ENCODE measurements at regions not wholly inside any gene's neighbourhood (a gene's known extent, or its start where the extent isn't known, plus 50 kb on each side); places are given as distances from the start of the nearest gene placed in this dataset.

GRCh38 chrX:65866773-65867172, 173.1 kb downstream of the VSIG4 start:
- intact Hi-C loops (cut with micrococcal nuclease) = no loop called here
- Histone ChIP-seq H3K79me2 (ENCODE audit: insufficient read depth, low read length) (no peaks in the 10 kb centered on the region), H3K27ac (ENCODE audit: low read depth, low read length) (no peak overlapping the region), H3K27me3 (ENCODE audit: insufficient read depth, low read length) (no peaks in the 10 kb centered on the region), H3K4me3 (replicated peaks in 1 of 2; ENCODE audit: low read depth in 1 of 2, low read length in 2 of 2) (no peak overlapping the region), H2AFZ (ENCODE audit: low read depth, low read length, poor library complexity, severe bottlenecking) (no peak overlapping the region), H3K4me2 (ENCODE audit: low read length) (no peak overlapping the region), H3K9ac (ENCODE audit: low read length) (no peak overlapping the region), H3K9me2 (ENCODE audit: insufficient read depth) (no peaks in the 10 kb centered on the region), H3K36me3 (ENCODE audit: control insufficient read depth in 1 of 2, insufficient read depth in 2 of 2, low read length in 2 of 2) (no peaks in the 10 kb centered on the region), H3K4me1 (ENCODE audit: control insufficient read depth in 1 of 2, insufficient read depth in 2 of 2, low read length in 2 of 2) (peaks cover 0 to 2% of the 10 kb centered on the region in 2 experiments; a peak in 2 of 4 replicates), H3K9me3 (ENCODE audit: control insufficient read depth in 1 of 2, insufficient read depth in 1 of 2, low read depth in 1 of 2, low read length in 2 of 2) (no peaks in the 10 kb centered on the region), H4K20me1 (ENCODE audit: insufficient read depth) (no peaks in the 10 kb centered on the region)
- RAD21 ChIA-PET (ENCODE audit: low non-redundant PET in 1 of 2, low total read pairs in 2 of 2, uncharacterized antibody in 2 of 2, unreplicated experiment in 2 of 2) = no interaction called here
- TF ChIP-seq ZBTB33 (IDR thresholded peaks at IDR 0.05; ENCODE audit: extremely low read depth, insufficient replicate concordance, low read length) (no peak), EGR1 (IDR thresholded peaks at IDR 0.05; ENCODE audit: low read depth) (no peak), CTCF (IDR thresholded peaks at IDR 0.05 in 2 of 3, conservative IDR thresholded peaks at IDR 0.05 in 1 of 3; ENCODE audit: borderline replicate concordance in 1 of 3, insufficient read depth in 1 of 3, low read depth in 2 of 3, low read length in 2 of 3) (no peak), MAX (IDR thresholded peaks at IDR 0.05) (no peak)
- POLR2A ChIA-PET = no interaction called here
- ATAC-seq (no peak), DNase-seq (ENCODE audit: low read depth, low spot score) (no peak)
- no TSS peak for BruUV-seq (replicated peaks)
- CTCF ChIA-PET = no interaction called here

GRCh38 chrX:65866146-65866545, 173.7 kb downstream of the VSIG4 start:
- no peak for ATAC-seq
- intact Hi-C loops (cut with micrococcal nuclease) = no loop called here
- RAD21 ChIA-PET (ENCODE audit: low non-redundant PET in 1 of 2, low total read pairs in 2 of 2, uncharacterized antibody in 2 of 2, unreplicated experiment in 2 of 2) = no interaction called here
- TF ChIP-seq CTCF (IDR thresholded peaks at IDR 0.05 in 2 of 3, conservative IDR thresholded peaks at IDR 0.05 in 1 of 3; ENCODE audit: borderline replicate concordance in 1 of 3, insufficient read depth in 1 of 3, low read depth in 2 of 3, low read length in 2 of 3) (no peak), EZH2phosphoT487 (IDR thresholded peaks at IDR 0.05; ENCODE audit: borderline replicate concordance) (no peak), MAX (IDR thresholded peaks at IDR 0.05) (no peak), CEBPB (IDR thresholded peaks at IDR 0.05; ENCODE audit: low read depth) (no peak), ZNF274 (IDR thresholded peaks at IDR 0.05; ENCODE audit: low read depth, low read length) (no peak), EZH2 (IDR thresholded peaks at IDR 0.05) (no peak), ELF1 (IDR thresholded peaks at IDR 0.05; ENCODE audit: borderline replicate concordance, low read depth) (no peak), SRF (IDR thresholded peaks at IDR 0.05; ENCODE audit: low read depth) (no peak)

More at GRCh38 chrX:65866146-65866545, 173.7 kb downstream of the VSIG4 start:
- Histone ChIP-seq H3K4me1 (ENCODE audit: control insufficient read depth in 1 of 2, insufficient read depth in 2 of 2, low read length in 2 of 2) (no peaks in the 10 kb centered on the region), H3K4me2 (ENCODE audit: low read length) (no peak overlapping the region), H3K9me3 (ENCODE audit: control insufficient read depth in 1 of 2, insufficient read depth in 1 of 2, low read depth in 1 of 2, low read length in 2 of 2) (no peaks in the 10 kb centered on the region), H3K27me3 (ENCODE audit: insufficient read depth, low read length) (no peaks in the 10 kb centered on the region), H3K4me3 (replicated peaks in 1 of 2; ENCODE audit: low read depth in 1 of 2, low read length in 2 of 2) (no peak overlapping the region), H3K36me3 (ENCODE audit: control insufficient read depth in 1 of 2, insufficient read depth in 2 of 2, low read length in 2 of 2) (no peaks in the 10 kb centered on the region), H3K9ac (ENCODE audit: low read length) (no peak overlapping the region), H3K79me2 (ENCODE audit: insufficient read depth, low read length) (no peaks in the 10 kb centered on the region), H3K9me2 (ENCODE audit: insufficient read depth) (no peaks in the 10 kb centered on the region), H4K20me1 (ENCODE audit: insufficient read depth) (no peaks in the 10 kb centered on the region), H3K27ac (ENCODE audit: low read depth, low read length) (no peak overlapping the region), H2AFZ (ENCODE audit: low read depth, low read length, poor library complexity, severe bottlenecking) (no peak overlapping the region)
- no peak for DNase-seq (ENCODE audit: low read depth, low spot score)
- ChIA-PET POLR2A (no interaction called here), CTCF (no interaction called here)
- no TSS peak for BruUV-seq (replicated peaks)
